HG02610 (cell line): ENCODE measurements at regions not wholly inside any gene's neighbourhood (a gene's known extent, or its start where the extent isn't known, plus 50 kb on each side); places are given as distances from the start of the nearest gene placed in this dataset.

Experiments
- ATAC-seq: cut with Tn5 transposase; IDR thresholded peaks from one replicate; pipeline ENCODE4 v1.9.1; 2021; ENCODE audit warnings: mild to moderate bottlenecking, moderate library complexity; ENCODE audit not compliant: unreplicated experiment

DNA sequence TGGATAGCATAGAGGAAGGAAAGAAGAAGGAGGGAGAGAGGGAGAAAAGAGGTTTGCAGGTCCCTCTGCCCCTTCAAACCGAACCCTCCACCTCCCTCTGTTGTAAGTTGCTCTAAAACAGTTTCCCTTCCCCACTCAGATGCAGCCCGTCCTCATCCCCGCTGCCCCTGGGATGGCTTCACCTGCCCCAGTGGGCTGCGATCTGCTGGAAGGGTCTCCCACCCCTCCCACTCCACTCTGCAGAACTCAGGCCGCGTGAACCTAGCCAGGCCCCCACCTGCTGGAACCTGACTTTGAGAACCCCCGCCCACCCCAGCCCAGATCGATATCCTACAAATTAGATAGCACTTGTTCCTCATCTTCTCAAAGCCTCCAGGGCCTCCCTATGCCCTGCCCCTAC is 190.8 kb downstream of the DLL1 start:
- ATAC-seq = no peak

DNA sequence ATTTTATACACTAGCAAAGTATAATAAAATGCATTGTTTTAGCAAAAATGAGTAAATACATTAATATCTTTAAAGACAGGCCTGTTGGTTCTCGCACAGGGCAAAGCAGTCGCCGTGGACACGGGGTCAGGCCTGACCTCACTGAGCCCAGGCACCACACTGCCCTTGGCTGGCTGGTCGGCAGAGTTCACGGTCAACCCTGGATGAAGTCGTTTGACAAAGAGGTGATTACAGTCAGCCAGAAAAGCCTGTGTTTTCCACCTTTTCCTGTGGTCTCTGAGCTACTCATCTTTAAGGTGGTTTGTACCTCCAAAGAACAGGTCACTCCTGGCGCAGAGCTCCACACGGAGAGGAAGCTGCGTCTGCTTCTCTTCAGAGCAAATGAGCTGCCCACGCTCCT is 191.5 kb downstream of the DLL1 start:
- no peak for ATAC-seq

DNA sequence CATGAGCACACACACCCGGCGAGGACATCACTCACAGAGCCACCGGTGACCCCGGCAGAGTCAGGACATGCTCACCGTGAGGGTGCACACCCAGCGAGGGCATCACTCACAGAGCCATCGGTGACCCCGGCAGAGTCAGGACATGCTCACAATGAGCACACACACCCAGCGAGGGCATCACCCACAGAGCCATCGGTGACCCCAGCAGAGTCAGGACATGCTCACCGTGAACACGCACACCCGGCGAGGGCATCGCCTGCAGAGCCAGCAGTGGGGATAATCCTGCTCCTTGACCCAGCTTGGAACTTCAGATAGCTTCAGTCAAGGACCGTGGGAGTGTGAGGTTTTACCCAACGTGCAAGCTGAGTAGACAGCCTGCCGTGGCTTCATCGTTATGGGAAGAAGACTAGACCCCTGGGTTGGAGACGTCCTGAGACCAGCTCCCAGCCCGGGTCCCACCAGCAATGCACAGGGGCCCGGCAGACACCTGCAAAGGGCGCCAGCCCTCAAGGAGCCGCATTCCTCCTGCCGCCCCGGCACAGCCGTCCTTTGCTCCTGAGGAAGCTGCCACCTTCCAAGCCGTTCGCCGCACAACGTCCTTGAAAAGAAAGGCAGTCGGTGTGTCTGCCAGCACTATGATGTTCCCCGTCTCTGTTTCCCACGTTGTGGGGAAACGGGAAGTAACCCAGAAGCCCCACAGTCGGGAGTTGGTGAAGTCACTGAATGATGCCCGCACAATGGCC is 192.3 kb downstream of the DLL1 start:
- no peak for ATAC-seq

DNA sequence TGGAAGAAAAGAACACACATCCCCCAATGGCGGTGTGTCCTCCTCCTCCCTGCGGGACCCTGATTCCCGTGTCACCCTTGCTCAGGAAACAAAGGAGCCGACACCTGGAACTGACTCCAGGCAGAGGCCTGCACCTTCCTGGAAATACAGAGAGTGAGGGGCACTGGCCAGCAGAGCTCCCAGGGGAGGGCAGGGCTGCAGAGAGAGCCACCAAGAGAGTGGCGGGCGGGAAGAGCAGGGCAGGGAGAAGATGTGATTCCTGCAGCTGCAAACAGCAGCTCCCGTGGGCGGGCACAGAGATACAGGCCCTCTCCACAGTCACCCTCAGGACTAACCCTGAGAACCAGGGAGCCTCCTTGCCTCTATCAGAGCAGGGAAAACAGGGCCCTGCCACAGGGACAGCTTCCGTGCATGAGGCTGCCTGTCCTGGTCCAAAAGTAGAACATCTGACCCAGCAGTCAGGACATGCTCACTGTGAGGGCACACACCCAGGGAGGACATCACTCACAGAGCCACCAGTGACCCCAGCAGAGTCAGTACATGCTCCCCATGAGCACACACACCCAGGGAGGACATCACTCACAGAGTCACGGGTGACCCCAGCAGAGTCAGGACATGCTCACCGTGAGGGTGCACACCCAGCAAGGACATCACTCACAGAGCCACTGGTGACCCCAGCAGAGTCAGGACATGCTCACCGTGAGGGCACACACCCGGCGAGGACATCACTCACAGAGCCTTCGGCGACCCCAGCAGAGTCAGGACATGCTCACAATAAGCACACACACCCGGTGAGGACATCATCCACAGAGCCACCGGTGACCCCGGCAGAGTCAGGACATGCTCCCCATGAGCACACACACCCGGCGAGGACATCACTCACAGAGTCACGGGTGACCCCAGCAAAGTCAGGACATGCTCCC is 193.1 kb downstream of the DLL1 start:
- no peak for ATAC-seq

DNA sequence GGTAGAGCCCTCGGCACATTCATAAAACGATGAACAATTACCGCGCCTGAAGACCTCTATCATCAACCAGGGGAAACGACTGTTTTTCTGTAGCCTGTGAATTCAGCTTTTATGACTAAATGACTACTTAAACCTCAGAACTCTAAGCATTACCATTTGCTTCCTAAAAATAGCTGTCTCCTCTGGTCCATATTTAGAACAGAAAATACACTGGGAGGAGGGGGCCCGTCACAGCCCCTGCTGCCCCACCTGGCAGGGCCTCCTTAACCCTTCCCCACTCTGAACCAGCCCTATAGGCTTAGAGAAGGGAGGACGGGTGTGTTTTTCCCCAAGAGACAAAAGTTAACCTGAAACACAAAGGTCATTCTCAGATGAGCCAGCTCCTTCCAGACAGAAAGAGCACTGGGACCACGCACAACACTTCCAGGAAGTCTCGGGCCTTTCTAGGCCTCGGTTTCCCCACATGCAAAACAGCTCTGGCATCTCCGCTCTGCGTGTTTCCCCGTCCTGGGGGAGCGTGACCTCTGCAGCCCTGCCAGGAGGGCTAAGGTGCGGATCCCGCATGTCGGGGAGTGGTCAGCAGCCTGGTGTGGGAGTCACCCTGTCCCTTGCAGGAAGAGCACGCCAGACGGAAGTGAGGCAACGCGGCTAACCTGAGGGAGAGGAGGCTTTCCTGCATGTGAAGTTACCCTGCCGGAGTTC is 193.9 kb downstream of the DLL1 start:
- no peak for ATAC-seq

DNA sequence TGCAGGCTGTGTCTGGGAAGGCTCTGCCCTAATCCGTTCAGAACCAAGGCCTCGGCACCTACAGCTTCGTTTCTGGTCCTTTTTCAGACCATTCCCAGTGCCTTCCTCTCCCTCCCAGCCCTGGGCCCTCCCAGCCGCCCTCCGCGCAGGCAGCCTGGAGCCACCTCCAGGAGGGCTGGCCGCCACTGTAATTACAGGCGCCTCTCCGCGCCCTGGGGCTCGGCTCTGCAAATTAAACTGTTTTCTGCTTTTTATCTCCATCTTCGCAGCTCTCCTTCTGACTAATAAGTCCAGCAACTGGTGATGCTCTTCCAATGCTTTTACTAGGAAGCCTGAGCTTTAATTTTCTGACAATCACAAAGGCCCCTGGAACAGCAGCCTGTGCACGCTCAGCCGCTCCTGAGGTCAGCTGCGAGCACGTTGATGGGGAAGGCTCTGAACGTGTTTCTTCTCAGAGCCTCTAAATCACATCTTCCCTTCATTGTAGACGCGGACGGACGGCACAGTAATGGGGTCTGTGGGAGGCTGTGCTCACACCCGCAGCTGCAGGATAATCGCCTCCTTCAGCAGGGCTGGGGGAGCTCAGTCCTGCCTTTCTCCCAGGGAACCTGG is 194.6 kb downstream of the DLL1 start:
- ATAC-seq = no peak

DNA sequence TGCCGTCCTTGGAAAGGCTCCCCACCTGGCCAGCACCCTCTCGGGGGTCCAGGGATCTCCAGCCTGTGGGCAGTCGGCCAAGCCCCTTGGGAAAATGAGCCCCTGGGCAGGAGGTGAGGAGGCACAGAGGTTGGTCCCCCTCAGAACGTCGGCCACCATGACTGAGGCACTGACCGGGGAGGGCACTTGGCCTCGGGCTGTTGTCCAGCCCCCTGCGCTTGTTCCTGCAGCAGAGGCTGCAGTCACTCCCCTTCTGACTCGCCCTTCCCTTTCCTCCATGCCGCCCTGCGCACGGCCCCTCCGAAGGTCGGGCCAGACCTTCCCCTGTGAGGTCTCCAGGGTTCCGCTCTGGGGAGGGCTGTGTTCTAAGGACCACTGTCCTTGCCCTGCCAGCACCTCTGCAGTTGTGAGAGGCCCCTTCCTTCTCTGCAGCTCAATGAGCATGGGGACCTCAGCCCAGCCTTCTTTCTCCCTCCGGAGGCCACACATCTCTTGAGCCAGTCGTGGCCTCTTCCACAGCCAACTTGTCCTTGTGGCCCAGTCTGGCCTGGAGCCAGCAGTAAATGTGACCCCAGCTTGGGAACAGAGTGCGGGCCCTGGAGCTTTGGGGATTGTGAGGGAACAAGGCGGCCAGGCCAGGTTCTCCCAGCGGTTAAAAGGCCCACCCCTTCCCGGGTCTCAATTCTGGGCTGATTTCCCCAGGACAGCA is 195.5 kb downstream of the DLL1 start:
- ATAC-seq = no peak

DNA sequence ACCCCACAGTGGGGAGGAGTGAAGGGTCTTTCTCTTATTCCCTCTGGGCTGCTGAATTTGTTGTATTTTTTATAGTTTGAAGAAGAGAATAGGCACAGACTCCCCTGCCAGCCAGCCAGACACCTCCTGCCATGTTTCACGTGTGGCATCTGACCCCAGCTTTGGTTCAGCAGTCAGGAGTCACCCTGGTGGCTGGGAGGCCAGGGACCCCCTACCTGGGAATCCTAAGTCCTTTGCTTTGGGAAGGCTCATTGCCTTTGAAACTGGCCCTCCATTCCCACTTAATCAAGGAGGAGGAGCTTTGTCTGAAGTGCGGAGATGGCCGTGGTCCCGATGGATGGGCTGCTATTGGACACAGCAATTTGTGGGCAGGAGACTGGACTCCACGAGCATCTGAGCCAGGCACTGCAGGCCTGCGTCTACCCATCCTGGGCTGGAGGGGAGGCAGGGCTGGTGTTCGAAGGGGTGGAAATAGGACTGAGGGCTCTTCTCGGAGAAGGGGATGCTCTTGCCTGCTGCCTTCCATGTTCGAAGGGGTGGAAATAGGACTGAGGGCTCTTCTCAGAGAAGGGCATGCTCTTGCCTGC is 196.1 kb downstream of the DLL1 start:
- ATAC-seq = no peak

DNA sequence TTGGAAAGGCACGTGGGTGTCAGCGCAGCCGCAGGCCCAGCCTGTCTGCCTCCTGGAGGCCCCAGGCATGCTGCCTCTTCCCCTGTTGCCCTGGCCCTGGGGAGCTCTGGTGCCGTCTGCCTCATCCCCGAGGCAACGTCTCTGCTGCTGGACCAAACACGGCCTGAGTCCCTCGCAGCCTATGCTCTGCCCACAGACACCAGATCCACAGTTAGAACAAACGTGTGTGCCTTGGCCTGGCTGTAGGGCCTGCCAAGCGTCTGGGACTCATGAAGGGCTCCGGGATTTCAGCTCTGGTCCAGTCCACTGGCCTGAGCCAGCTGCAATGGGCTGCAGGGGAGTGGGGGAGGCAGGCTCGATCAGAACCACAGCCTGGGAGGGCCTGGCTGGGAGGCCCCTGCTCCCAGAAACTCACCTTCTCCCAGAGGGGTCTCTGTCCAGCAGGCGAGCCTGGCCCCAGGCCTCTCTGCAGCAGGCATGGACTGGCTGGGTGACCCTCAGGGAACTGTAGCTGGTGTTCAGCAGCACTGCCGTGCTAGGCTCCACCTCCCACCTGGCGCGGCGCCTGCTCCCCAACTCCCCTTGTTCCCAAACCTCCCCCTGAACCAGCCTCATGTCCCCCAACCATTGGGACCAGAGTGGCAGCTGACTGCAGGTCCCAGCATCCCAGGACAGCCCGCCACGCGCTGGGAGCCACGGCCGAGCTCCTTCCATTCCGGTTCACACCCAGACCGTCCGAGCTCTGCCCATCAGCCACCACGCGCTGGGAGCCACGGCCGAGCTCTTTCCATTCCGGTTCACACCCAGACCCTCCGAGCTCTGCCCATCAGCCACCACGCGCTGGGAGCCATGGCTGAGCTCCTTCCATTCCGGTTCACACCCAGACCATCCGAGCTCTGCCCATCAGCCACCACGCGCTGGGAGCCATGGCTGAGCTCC is 197.0 kb downstream of the DLL1 start:
- no peak for ATAC-seq

DNA sequence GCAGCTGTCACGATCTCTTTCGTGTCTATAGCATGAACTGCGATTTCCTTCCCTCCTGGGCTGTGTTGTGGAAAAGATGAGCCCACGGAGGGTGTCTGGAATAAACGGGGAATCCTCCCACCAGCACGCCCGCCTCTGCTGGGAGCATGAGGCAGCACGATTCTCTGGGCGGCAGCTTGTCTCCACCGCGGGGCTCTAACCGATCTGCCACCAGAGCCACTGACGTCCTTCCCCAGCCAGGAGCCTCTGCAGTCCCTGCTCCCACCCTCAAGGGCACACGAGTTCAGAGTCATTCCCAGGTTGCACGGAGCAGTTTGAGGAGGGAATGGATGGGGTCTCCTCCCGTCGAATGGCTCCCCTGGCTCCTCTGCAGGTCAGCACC is 197.6 kb downstream of the DLL1 start:
- ATAC-seq = no peak

DNA sequence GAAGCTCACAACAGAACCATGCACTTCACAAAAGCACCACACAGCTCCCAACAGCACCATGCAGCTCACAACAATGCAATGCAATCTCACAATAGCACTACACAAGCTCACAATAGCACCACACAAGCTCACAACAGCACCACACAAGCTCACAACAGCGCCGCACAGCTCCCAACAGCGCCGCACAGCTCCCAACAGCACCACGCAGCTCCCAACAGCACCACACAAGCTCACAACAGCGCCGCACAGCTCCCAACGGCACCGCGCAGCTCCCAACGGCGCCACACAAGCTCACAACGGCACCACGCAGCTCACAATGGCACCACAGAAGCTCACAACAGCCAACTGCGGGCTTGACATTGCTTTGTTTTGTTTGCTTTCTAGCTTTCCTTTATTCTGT is 198.1 kb downstream of the DLL1 start:
- no peak for ATAC-seq

DNA sequence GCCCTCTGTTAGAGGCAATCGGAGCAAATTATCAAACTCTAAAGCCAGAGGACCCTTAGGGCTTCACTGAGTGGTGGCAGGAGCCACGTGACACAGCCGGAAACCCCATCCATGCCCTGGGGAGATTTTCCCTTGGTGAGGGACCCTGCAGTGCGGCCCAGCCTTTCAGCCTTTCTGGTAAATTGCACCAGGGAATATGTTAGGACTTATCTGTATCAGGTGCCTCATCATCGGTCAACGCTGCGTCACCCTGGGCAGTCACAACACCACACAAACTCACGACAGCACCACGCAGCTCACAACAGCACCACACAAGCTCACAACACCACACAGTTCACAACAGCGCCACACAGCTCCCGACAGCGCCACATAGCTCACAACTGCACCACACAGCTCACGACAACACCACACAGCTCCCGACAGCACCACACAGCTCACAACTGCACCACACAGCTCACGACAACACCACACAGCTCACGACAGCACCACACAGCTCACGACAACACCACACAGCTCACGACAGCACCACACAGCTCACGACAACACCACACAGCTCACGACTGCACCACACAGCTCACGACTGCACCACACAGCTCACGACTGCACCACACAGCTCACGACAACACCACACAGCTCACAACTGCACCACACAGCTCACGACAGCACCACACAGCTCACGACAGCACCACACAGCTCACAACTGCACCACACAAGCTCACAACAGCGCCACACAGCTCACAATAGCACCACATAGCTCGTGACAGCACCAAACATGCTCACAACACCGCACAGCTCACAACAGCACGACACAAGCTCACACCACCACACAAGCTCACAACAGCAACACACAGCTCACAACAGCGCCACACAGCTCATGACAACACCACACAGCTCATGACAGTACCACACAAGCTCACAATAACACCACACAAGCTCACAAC is 199.0 kb downstream of the DLL1 start:
- ATAC-seq = no peak

DNA sequence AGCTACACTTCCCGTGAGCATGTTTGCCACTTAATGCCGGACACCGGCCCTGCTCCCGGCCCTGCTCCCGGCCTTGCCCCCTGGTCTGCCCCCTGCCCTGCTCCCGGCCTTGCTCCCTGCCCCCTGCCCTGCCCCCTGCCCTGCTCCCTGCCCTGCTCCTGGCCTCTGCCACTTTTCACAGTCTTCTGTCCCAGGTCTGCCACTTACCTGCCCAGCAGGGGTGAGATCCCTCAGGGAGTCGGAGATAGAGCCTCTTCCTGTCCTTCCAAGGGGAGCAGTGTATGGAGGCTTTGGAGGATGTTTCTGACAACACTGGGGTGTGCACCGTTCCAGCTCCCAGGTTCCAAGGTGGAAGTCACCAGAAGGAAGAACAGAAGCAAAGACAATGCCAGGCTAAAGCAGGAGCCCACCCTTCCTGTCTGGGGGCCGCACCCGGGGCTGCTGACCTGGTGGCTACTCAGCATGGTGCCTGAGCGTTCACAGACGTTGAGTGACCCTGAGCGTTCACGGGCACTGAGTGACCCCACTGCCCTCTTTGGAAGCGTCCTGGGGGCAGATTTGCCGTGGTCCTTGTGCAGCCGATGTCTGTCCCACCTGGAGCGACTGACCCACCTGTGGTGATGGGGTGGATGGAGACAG is 199.8 kb downstream of the DLL1 start:
- no peak for ATAC-seq

DNA sequence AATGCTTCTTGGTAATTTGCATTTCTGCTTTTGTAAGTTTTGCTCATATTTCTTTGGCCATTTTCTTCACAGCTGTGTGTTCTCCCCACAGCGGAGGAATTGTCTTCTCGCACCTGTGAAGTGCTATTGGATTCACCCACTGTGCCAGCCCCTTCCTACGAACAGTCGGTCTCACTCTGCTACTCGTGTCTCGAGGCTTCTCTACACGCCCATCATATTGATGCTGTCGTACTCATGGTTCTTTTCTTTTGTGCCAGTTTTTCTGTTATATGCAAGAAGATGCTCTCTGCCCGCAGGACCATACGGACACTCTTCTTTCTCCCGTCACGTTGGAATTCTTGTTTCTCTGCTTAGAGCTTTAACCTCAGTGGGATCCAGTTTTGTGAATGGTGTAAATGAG is 200.3 kb downstream of the DLL1 start:
- no peak for ATAC-seq

DNA sequence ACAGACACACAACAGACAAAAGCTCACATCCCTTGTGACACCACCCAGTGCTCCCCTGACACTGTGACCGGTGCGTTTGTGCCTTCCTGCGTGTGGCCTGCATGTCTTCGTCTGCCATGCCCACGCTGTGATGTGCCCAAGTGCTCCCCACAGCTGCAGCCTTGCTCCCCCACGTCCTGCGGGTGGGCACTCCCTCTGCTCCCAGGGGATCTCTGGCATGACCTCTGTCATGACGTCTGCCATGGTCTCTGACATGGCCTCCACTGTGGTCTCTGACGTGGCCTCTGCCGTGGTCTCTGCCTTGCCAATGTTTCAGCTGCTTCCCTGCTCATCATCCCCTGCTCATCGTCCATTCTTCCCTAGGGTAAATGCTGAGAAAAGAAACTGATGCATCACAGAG is 200.9 kb downstream of the DLL1 start:
- ATAC-seq = peak; percentile 9

DNA sequence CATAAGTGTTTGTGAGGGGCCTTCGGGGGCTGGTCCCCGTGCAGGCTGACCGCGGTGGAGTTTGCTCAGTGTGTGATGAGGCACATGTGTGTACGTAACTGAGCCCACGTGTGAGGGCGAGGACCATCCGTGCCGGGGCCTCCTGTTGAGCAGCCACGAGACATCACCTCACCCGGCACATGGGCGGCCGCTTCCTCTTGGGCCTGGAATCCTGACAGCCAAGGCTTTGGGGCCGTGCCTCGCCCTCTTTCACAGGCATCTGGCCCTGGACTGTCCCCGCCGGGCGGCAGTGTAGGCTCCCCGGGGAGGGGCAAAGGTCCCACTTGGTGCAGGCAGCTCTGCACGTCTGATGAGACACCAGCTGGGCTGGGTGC is 202.3 kb downstream of the DLL1 start:
- ATAC-seq = no peak

DNA sequence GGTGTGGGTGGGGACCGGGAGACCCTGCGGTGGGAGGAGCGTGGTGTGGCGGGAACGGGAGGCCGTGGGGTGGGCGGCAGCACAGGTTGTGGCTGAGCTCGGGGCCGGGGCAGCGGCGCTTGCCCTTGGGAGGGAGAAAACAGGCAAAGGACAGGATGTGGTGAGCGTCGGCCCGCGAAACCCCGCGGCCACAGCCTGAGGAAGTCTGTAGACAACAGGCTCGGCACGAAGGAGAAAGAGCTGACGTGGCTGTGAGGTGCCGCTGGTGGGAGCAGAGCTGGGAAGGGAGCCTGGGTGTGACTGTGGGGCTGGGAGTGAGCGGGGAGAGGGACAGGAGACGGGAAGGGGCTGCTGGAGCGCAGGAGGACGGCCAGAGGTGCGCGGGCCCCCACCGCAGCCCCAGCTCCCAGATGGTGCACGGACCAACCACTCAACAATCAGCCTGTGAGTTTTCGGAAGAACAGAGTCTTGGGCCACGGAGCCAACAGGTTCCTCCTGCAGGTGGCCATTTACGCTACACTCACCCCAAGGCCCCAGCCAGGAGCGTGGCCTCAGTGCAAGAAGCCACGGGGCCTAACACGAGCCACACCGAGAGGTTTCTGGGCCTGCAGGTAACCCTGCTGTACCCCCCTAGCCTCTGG is 202.8 kb downstream of the DLL1 start:
- ATAC-seq = peak; percentile 65
